GM23338 (cell line): ENCODE measurements at regions not wholly inside any gene's neighbourhood (a gene's known extent, or its start where the extent isn't known, plus 50 kb on each side); places are given as distances from the start of the nearest gene placed in this dataset.

Experiments
- EZH2 ChIP-seq: fragments of 200-600 bp; sonication (generic); IDR thresholded peaks from one replicate; pipeline ENCODE4 v1.8.0; 2017; ENCODE audit warnings: antibody characterized with exemption, mild to moderate bottlenecking, low read depth; ENCODE audit not compliant: unreplicated experiment
- EZH2phosphoT487 ChIP-seq: fragments of 200-600 bp; sonication (generic); IDR thresholded peaks from one replicate; pipeline ENCODE4 v1.8.1; 2018; ENCODE audit warnings: antibody characterized with exemption; ENCODE audit not compliant: unreplicated experiment
- JUNB ChIP-seq: IDR thresholded peaks from one replicate; pipeline ENCODE4 v1.6.1; 2016; ENCODE audit warnings: antibody characterized with exemption; ENCODE audit not compliant: unreplicated experiment
- NANOG ChIP-seq: IDR thresholded peaks from 2 replicates; pipeline ENCODE4 v1.6.1; 2016; ENCODE audit warnings: antibody characterized with exemption, borderline replicate concordance
- POLR2AphosphoS5 ChIP-seq: IDR thresholded peaks from 2 replicates; pipeline ENCODE4 v1.6.1; 2016; ENCODE audit warnings: antibody characterized with exemption, low read depth
- STAT1 ChIP-seq: IDR thresholded peaks from one replicate; pipeline ENCODE4 v1.6.1; 2016; ENCODE audit warnings: antibody characterized with exemption; ENCODE audit not compliant: unreplicated experiment
- TF ChIP-seq, protein P1 (sequence below), 2 experiments: fragments of 200-600 bp in 1 of 2; sonication (generic) in 1 of 2; conservative IDR thresholded peaks; 2 replicates each; pipeline versions ENCODE4 v1.5.1 to v1.6.1; 2016 to 2017; ENCODE audit warnings: antibody characterized with exemption in 2 of 2, low read depth in 2 of 2, mild to moderate bottlenecking in 2 of 2, moderate library complexity in 1 of 2
- TF ChIP-seq, protein P2 (sequence below): IDR thresholded peaks from one replicate; pipeline ENCODE4 v1.6.1; 2018; ENCODE audit warnings: antibody characterized with exemption; ENCODE audit not compliant: unreplicated experiment

DNA sequence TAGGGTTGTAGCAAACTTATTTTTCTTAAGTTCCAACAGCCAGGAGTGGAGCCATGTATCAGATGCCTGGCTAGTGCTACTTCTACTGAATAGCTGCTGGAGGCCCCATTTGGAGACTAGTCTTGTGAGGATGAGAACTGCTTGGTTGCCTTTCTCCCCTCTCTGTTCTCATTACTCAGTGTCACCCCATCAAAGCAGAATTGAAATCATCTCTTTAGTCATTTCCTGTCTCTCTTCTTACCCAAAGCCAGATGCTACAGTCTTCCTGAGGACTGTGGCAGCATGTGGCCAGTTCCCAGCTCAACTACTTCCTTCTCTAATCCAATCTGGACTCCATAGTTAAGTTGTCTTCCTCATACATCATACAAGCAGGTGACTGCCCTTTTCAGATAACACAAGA, 197.5 kb downstream of the BRINP2 start:
- TF ChIP-seq, protein P1, sequence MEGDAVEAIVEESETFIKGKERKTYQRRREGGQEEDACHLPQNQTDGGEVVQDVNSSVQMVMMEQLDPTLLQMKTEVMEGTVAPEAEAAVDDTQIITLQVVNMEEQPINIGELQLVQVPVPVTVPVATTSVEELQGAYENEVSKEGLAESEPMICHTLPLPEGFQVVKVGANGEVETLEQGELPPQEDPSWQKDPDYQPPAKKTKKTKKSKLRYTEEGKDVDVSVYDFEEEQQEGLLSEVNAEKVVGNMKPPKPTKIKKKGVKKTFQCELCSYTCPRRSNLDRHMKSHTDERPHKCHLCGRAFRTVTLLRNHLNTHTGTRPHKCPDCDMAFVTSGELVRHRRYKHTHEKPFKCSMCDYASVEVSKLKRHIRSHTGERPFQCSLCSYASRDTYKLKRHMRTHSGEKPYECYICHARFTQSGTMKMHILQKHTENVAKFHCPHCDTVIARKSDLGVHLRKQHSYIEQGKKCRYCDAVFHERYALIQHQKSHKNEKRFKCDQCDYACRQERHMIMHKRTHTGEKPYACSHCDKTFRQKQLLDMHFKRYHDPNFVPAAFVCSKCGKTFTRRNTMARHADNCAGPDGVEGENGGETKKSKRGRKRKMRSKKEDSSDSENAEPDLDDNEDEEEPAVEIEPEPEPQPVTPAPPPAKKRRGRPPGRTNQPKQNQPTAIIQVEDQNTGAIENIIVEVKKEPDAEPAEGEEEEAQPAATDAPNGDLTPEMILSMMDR (conservative IDR thresholded peaks at IDR 0.05; ENCODE audit: low read depth in 2 of 2), result no peak
- TF ChIP-seq EZH2phosphoT487, result no peak
- no peak for TF ChIP-seq EZH2
- TF ChIP-seq JUNB, result no peak
- no peak for TF ChIP-seq POLR2AphosphoS5
- no peak for TF ChIP-seq STAT1
- TF ChIP-seq, protein P2, sequence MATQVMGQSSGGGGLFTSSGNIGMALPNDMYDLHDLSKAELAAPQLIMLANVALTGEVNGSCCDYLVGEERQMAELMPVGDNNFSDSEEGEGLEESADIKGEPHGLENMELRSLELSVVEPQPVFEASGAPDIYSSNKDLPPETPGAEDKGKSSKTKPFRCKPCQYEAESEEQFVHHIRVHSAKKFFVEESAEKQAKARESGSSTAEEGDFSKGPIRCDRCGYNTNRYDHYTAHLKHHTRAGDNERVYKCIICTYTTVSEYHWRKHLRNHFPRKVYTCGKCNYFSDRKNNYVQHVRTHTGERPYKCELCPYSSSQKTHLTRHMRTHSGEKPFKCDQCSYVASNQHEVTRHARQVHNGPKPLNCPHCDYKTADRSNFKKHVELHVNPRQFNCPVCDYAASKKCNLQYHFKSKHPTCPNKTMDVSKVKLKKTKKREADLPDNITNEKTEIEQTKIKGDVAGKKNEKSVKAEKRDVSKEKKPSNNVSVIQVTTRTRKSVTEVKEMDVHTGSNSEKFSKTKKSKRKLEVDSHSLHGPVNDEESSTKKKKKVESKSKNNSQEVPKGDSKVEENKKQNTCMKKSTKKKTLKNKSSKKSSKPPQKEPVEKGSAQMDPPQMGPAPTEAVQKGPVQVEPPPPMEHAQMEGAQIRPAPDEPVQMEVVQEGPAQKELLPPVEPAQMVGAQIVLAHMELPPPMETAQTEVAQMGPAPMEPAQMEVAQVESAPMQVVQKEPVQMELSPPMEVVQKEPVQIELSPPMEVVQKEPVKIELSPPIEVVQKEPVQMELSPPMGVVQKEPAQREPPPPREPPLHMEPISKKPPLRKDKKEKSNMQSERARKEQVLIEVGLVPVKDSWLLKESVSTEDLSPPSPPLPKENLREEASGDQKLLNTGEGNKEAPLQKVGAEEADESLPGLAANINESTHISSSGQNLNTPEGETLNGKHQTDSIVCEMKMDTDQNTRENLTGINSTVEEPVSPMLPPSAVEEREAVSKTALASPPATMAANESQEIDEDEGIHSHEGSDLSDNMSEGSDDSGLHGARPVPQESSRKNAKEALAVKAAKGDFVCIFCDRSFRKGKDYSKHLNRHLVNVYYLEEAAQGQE, result no peak
- no peak for TF ChIP-seq NANOG
